ENCODE measurements at regions not wholly inside any gene's neighbourhood (a gene's known extent, or its start where the extent isn't known, plus 50 kb on each side); places are given as distances from the start of the nearest gene placed in this dataset.
"Not testable (repeated sequence)": the region's sequence is repeated elsewhere in the genome, so short reads cannot be mapped to it uniquely, and the experiment has no call there.

DNA sequence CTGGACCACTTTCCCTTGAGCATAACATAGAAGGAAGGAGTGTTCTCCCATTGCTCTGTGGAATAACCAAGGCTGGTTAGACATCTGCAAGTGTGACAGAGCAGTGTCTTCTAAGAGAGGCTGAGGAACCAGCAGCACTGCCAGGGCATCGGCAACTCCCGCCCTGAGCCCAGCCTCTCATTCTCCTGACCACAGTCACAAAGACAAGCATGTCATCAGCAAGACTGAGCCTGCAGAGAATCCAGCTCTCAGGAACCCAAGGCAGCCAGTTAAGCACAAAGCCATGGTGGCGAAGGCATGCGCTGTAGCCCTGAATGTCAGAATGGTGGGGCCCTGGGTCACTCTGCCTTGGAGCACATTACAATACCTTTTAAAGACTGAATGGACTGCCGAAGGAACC is 253.9 kb downstream of the AGTPBP1 start:
- WGBS, 5 donors = 85 to 95% (median 94%) methylated on average over 5 of the region's 5 CpGs
- TF ChIP-seq POLR2A (IDR thresholded peaks at IDR 0.05) = no peak
- TF ChIP-seq, protein P1, sequence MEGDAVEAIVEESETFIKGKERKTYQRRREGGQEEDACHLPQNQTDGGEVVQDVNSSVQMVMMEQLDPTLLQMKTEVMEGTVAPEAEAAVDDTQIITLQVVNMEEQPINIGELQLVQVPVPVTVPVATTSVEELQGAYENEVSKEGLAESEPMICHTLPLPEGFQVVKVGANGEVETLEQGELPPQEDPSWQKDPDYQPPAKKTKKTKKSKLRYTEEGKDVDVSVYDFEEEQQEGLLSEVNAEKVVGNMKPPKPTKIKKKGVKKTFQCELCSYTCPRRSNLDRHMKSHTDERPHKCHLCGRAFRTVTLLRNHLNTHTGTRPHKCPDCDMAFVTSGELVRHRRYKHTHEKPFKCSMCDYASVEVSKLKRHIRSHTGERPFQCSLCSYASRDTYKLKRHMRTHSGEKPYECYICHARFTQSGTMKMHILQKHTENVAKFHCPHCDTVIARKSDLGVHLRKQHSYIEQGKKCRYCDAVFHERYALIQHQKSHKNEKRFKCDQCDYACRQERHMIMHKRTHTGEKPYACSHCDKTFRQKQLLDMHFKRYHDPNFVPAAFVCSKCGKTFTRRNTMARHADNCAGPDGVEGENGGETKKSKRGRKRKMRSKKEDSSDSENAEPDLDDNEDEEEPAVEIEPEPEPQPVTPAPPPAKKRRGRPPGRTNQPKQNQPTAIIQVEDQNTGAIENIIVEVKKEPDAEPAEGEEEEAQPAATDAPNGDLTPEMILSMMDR (IDR thresholded peaks at IDR 0.05) = no peak
- Histone ChIP-seq H3K36me3 (no peaks in the 10 kb centered on the region), H3K9me3 (no peaks in the 10 kb centered on the region), H3K4me3 (no peak overlapping the region), H3K27ac (no peak overlapping the region), H3K4me1 (no peaks in the 10 kb centered on the region), H3K27me3 (no peaks in the 10 kb centered on the region)
- intact Hi-C loops (cut with DNase I; ENCODE audit: low total_unique reads) = no loop called here
- DNase-seq = no peak

DNA sequence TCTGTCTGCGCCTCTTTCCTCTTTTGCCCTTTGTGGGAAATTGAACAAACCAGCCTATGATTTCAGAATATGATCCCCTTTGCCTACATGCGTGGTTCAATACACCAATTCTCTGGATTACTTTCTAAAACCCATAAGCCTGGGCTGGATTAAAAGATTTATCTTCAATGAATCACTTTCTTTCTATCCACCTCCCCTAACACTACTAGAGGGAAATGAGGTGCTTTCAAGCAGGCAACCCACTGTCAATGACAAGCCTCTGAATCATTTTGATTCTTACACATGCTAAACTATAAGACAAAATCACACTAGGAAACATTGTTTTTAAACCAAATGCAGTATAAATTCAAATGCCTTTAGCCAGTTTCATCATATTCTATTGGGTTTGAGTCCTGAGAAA is 257.5 kb downstream of the AGTPBP1 start:
- H3K4me1 ChIP-seq = no peaks in the 10 kb centered on the region
- intact Hi-C loops (cut with DNase I; ENCODE audit: low total_unique reads) = no loop called here
- no peaks in the 10 kb centered on the region for H3K27me3 ChIP-seq
- TF ChIP-seq EP300 (IDR thresholded peaks at IDR 0.05) = no peak
- WGBS, 5 donors = 65 to 87% (median 79%) methylated on average over 2 of the region's 2 CpGs
- no peak for DNase-seq
- H3K27ac ChIP-seq = no peak overlapping the region
- no peaks in the 10 kb centered on the region for H3K9me3 ChIP-seq
- no peaks in the 10 kb centered on the region for H3K36me3 ChIP-seq
- H3K4me3 ChIP-seq = no peak overlapping the region

DNA sequence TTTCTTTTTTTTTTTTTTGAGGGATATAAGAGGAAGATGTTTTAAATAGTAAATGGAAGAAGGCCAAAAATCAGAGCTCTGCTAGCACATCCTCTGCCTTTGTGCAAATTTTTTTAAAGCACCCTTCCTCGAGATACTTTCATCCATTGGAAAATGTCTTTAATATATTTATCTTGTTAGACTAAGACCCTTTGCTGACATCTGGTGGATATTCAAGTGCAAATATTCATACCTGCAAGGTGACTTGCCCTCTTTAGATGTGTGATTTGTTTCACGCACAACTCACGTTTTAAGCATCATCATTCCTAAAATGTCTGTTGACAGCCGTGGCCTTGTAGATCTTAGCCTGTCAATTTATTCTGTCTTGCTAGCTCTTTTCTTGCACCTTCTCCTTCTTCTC is 258.5 kb downstream of the AGTPBP1 start:
- DNase-seq = peak in 1 of 2 donors; percentile 26
- Histone ChIP-seq H3K27me3 (no peaks in the 10 kb centered on the region), H3K27ac (no peak overlapping the region), H3K9me3 (no peaks in the 10 kb centered on the region), H3K4me3 (no peak overlapping the region), H3K36me3 (no peaks in the 10 kb centered on the region), H3K4me1 (no peaks in the 10 kb centered on the region)
- WGBS, 5 donors = 65 to 74% (median 69%) methylated on average over 4 of the region's 4 CpGs
- intact Hi-C loops (cut with DNase I; ENCODE audit: low total_unique reads) = no loop called here
- TF ChIP-seq POLR2AphosphoS5 (IDR thresholded peaks at IDR 0.05) = no peak
- TF ChIP-seq POLR2A (IDR thresholded peaks at IDR 0.05) = no peak
- TF ChIP-seq EP300 (IDR thresholded peaks at IDR 0.05) = no peak
- TF ChIP-seq, protein P1 (IDR thresholded peaks at IDR 0.05) = no peak

DNA sequence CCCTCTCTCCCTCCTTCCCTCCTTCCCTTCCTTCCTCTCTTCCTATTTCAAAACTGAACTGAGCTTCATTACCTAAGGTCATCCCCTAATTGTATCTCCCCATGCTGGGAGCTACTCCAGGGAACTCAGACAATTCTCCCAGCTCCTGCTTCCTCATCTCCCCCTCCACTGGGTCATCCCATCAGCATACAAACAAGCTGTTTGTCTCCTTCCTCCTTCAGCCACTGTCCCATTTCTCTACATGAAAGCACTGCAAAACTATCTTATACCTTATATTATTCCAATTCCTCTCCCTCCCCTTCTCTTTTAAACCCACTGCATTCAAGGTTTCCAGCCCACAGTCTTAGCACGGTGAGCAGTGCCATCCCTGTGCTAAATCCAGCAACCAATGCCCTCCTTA is 262.4 kb downstream of the AGTPBP1 start:
- Histone ChIP-seq H3K9me3 (peaks cover 0 to 12% (median 10%) of the 10 kb centered on the region in 4 donors), H3K27me3 (no peaks in the 10 kb centered on the region), H3K27ac (no peak overlapping the region), H3K4me3 (no peak overlapping the region), H3K4me1 (no peaks in the 10 kb centered on the region), H3K36me3 (no peaks in the 10 kb centered on the region)
- DNase-seq = no peak
- 68 to 93% (median 78%) methylated on average over 1 of the region's 1 CpG for WGBS, 5 donors
- intact Hi-C loops (cut with DNase I; ENCODE audit: low total_unique reads) = no loop called here
- TF ChIP-seq POLR2AphosphoS5 (IDR thresholded peaks at IDR 0.05) (no peak), POLR2A (IDR thresholded peaks at IDR 0.05) (no peak), EP300 (IDR thresholded peaks at IDR 0.05) (no peak)
- TF ChIP-seq, protein P1 (IDR thresholded peaks at IDR 0.05) = no peak

DNA sequence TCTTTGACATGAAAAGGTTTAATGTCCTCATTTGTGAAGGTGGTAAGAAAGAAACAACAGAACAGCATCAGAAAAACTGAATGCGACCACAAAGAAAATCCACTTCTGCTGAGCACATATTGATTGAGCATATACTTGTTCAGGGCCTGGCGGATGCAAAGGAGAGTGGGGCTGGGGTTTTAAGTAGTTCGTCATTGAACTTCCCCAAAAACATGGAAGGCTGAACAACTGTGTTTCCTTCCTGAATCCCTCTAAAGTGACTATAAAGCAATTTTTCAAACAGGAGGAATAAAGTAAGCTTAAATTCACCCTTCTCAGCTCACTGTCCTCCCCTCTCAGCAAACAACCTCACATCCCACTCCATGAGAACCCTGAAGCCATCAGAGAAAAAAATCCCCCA is 262.9 kb downstream of the AGTPBP1 start:
- Histone ChIP-seq H3K27me3 (no peaks in the 10 kb centered on the region), H3K27ac (no peak overlapping the region), H3K9me3 (peaks cover 0 to 12% (median 10%) of the 10 kb centered on the region in 4 donors), H3K4me3 (no peak overlapping the region), H3K4me1 (no peaks in the 10 kb centered on the region), H3K36me3 (no peaks in the 10 kb centered on the region)
- WGBS, 5 donors = 77 to 87% (median 79%) methylated on average over 3 of the region's 3 CpGs
- intact Hi-C loops (cut with DNase I; ENCODE audit: low total_unique reads) = no loop called here
- no peak for DNase-seq
- TF ChIP-seq EP300 (IDR thresholded peaks at IDR 0.05) (no peak), POLR2AphosphoS5 (IDR thresholded peaks at IDR 0.05) (no peak), POLR2A (IDR thresholded peaks at IDR 0.05) (no peak)
- TF ChIP-seq, protein P1 (IDR thresholded peaks at IDR 0.05) = no peak

DNA sequence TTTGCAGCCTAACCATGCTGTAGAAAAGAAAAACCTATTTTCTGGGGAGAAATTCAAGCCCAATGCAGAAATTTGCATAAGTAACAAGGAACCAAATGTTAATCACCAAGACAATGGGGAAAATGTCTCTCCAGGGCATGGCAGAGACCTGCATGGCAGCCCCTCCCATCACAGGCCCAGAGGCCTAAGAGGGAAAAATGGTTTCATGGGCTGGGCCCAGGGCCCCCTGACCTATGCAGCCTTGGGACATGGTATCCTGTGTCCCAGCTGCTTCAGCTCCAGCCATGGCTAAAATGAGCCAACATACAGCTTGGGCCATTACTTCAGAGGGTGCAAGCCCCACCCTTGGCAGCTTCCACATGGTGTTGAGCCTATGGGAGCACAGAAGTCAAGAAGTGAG is 266.9 kb downstream of the AGTPBP1 start:
- H3K36me3 ChIP-seq; DNase-seq; H3K27ac ChIP-seq; H3K27me3 ChIP-seq; H3K4me1 ChIP-seq; H3K4me3 ChIP-seq; intact Hi-C loops (cut with DNase I; ENCODE audit: low total_unique reads): not testable (repeated sequence)
- peaks cover 0 to 12% (median 10%) of the 10 kb centered on the region in 4 donors for H3K9me3 ChIP-seq
